ENCODE measurements at regions not wholly inside any gene's neighbourhood (a gene's known extent, or its start where the extent isn't known, plus 50 kb on each side); places are given as distances from the start of the nearest gene placed in this dataset.
"Not testable (repeated sequence)": the region's sequence is repeated elsewhere in the genome, so short reads cannot be mapped to it uniquely, and the experiment has no call there.

GRCh38 chr14:106766145-106766544 lies 1239.8 kb downstream of the TMEM121 start:
- H3K4me3 ChIP-seq (ENCODE audit: low read depth, low read length) = no peak overlapping the region
- TF ChIP-seq CTCF (IDR thresholded peaks at IDR 0.05; ENCODE audit: control insufficient read depth, extremely low read depth, insufficient read depth) = no peak
- DNase-seq (ENCODE audit: low read depth) = no peak

GRCh38 chr14:106766551-106767277 lies 1240.3 kb downstream of the TMEM121 start:
- not testable (repeated sequence) for DNase-seq (ENCODE audit: low read depth); H3K4me3 ChIP-seq (ENCODE audit: low read depth, low read length)

GRCh38 chr14:106768230-106768629 lies 1241.8 kb downstream of the TMEM121 start:
- not testable (repeated sequence) for DNase-seq (ENCODE audit: low read depth); H3K4me3 ChIP-seq (ENCODE audit: low read depth, low read length)

- DNase-seq (ENCODE audit: low read depth); H3K4me3 ChIP-seq (ENCODE audit: low read depth, low read length): not testable (repeated sequence)
Measured at GRCh38 chr14:106768972-106769700, 1242.8 kb downstream of the TMEM121 start.

- H3K4me3 ChIP-seq (ENCODE audit: low read depth, low read length); DNase-seq (ENCODE audit: low read depth): not testable (repeated sequence)
Measured at GRCh38 chr14:106770158-106770672, 1243.8 kb downstream of the TMEM121 start.

- not testable (repeated sequence) for H3K4me3 ChIP-seq (ENCODE audit: low read depth, low read length); DNase-seq (ENCODE audit: low read depth)
- TF ChIP-seq CTCF (IDR thresholded peaks at IDR 0.05; ENCODE audit: control insufficient read depth, extremely low read depth, insufficient read depth) = peak; percentile 62
Measured at GRCh38 chr14:106774889-106775480, 1248.6 kb downstream of the TMEM121 start.

- DNase-seq (ENCODE audit: low read depth) = no peak
- no peak for TF ChIP-seq CTCF (IDR thresholded peaks at IDR 0.05; ENCODE audit: control insufficient read depth, extremely low read depth, insufficient read depth)
Measured at GRCh38 chr14:106776395-106776983, 1250.1 kb downstream of the TMEM121 start.

GRCh38 chr14:106778986-106779385 lies 1252.6 kb downstream of the TMEM121 start:
- no peak for TF ChIP-seq CTCF (IDR thresholded peaks at IDR 0.05; ENCODE audit: control insufficient read depth, extremely low read depth, insufficient read depth)
- no peak for DNase-seq (ENCODE audit: low read depth)
- H3K4me3 ChIP-seq (ENCODE audit: low read depth, low read length) = no peak overlapping the region

More at GRCh38 chr14:106776395-106776983, 1250.1 kb downstream of the TMEM121 start:
- H3K4me3 ChIP-seq (ENCODE audit: low read depth, low read length) = no peak overlapping the region
